PC-3 (cell line): ENCODE measurements at regions not wholly inside any gene's neighbourhood (a gene's known extent, or its start where the extent isn't known, plus 50 kb on each side); places are given as distances from the start of the nearest gene placed in this dataset.

ENCODE experiments used
- CTCF ChIP-seq: fragments of 300-600 bp; sonication (generic); conservative IDR thresholded peaks from 2 replicates; pipeline ENCODE4 v1.5.1; 2017; ENCODE audit warnings: antibody characterized with exemption, low read depth, mild to moderate bottlenecking, low read length
- EZH2 ChIP-seq: fragments of 300-600 bp; sonication (generic); IDR thresholded peaks from one replicate; pipeline ENCODE4 v1.6.1; 2017; ENCODE audit warnings: antibody characterized with exemption, mild to moderate bottlenecking, low read length; ENCODE audit not compliant: unreplicated experiment

- TF ChIP-seq CTCF (no peak), EZH2 (no peak)
These were observed 396.1 kb upstream of the ATP11B start for GRCh38 chr3:182397164-182397563.
